Neuronal stem cell (in vitro differentiated cells): ENCODE measurements at regions not wholly inside any gene's neighbourhood (a gene's known extent, or its start where the extent isn't known, plus 50 kb on each side); places are given as distances from the start of the nearest gene placed in this dataset.

Source experiments
- DNase-seq: peaks from one replicate; pipeline ENCODE4 v3.0.0-alpha.2; 2013; ENCODE audit warnings: low spot score
- H2AFZ ChIP-seq: one replicate; pipeline ENCODE4 v1.6.1; 2013; ENCODE audit warnings: mild to moderate bottlenecking, low read length, inconsistent platforms
- H2AK5ac ChIP-seq: 2 replicates; pipeline ENCODE4 v1.6.1; 2013; ENCODE audit warnings: low read depth, mild to moderate bottlenecking, inconsistent platforms, low read length, moderate library complexity, mixed read lengths
- H2BK120ac ChIP-seq: 2 replicates; pipeline ENCODE4 v1.6.1; 2013; ENCODE audit warnings: low read depth, mild to moderate bottlenecking, inconsistent platforms, low read length, moderate library complexity, mixed read lengths
- H2BK12ac ChIP-seq: one replicate; pipeline ENCODE4 v1.6.1; 2013; ENCODE audit warnings: low read length, inconsistent platforms
- H2BK15ac ChIP-seq: 2 replicates; pipeline ENCODE4 v1.6.1; 2013; ENCODE audit warnings: mild to moderate bottlenecking, low read length, inconsistent platforms, mixed read lengths
- H2BK5ac ChIP-seq: one replicate; pipeline ENCODE4 v1.6.1; 2013; ENCODE audit warnings: inconsistent platforms, mild to moderate bottlenecking, low read length, moderate library complexity
- H3K14ac ChIP-seq: one replicate; pipeline ENCODE4 v1.6.1; 2013; ENCODE audit warnings: low read length, inconsistent platforms
- H3K18ac ChIP-seq: 2 replicates; pipeline ENCODE4 v1.6.1; 2013; ENCODE audit warnings: low read length, inconsistent platforms
- H3K23ac ChIP-seq: 2 replicates; pipeline ENCODE4 v1.6.1; 2013; ENCODE audit warnings: low read depth, mild to moderate bottlenecking, mixed read lengths, low read length, inconsistent platforms; ENCODE audit not compliant: poor library complexity
- H3K27ac ChIP-seq: replicated peaks from 3 replicates; pipeline ENCODE4 v1.5.1; 2013; ENCODE audit warnings: low read length, inconsistent platforms
- H3K27me3 ChIP-seq, 3 experiments: 2 replicates each; pipeline ENCODE4 v1.6.1; 2013; ENCODE audit warnings: low read length in 3 of 3, mild to moderate bottlenecking in 2 of 3, inconsistent platforms in 1 of 3, low read depth in 1 of 3, mixed read lengths in 1 of 3, moderate library complexity in 1 of 3; ENCODE audit not compliant: control insufficient read depth in 3 of 3, insufficient read depth in 3 of 3
- H3K36me3 ChIP-seq, 2 donors: replicated peaks in 1 of 2; 2 replicates each; pipeline ENCODE4 v1.6.1; 2013; ENCODE audit warnings: low read length in 2 of 2; ENCODE audit not compliant: control insufficient read depth in 2 of 2, insufficient read depth in 2 of 2
- H3K4ac ChIP-seq: 2 replicates; pipeline ENCODE4 v1.6.1; 2013; ENCODE audit warnings: inconsistent platforms, mild to moderate bottlenecking, low read length, moderate library complexity
- H3K4me1 ChIP-seq, 2 donors: 1 replicate in 1 of 2; 2 replicates in 1 of 2; pipeline ENCODE4 v1.6.1; 2013; ENCODE audit warnings: low read length in 2 of 2, low read depth in 1 of 2; ENCODE audit not compliant: control insufficient read depth in 2 of 2, insufficient read depth in 1 of 2
- H3K4me2 ChIP-seq: one replicate; pipeline ENCODE4 v1.6.1; 2013; ENCODE audit warnings: mild to moderate bottlenecking, low read length, inconsistent platforms; ENCODE audit not compliant: insufficient read depth, poor library complexity, severe bottlenecking
- H3K4me3 ChIP-seq, 2 donors: 2 replicates each; pipeline ENCODE4 v1.5.1; 2013; ENCODE audit warnings: low read length in 2 of 2, mild to moderate bottlenecking in 2 of 2, inconsistent platforms in 1 of 2, moderate library complexity in 1 of 2
- H3K79me1 ChIP-seq: one replicate; pipeline ENCODE4 v1.6.1; 2013; ENCODE audit warnings: low read depth, mild to moderate bottlenecking, inconsistent platforms, low read length, moderate library complexity
- H3K9ac ChIP-seq: one replicate; pipeline ENCODE4 v1.6.1; 2013; ENCODE audit warnings: mild to moderate bottlenecking, low read depth, low read length, inconsistent platforms; ENCODE audit not compliant: poor library complexity
- H3K9me3 ChIP-seq, 2 donors: replicated peaks in 1 of 2; 2 replicates each; pipeline versions ENCODE3 to v1.6.1; 2013; ENCODE audit warnings: low read length in 2 of 2, mild to moderate bottlenecking in 2 of 2, inconsistent platforms in 1 of 2, low read depth in 1 of 2, mixed read lengths in 1 of 2, moderate library complexity in 1 of 2; ENCODE audit not compliant: control insufficient read depth in 2 of 2, insufficient read depth in 1 of 2
- H4K8ac ChIP-seq: one replicate; pipeline ENCODE4 v1.6.1; 2013; ENCODE audit warnings: low read depth, mild to moderate bottlenecking, inconsistent platforms, low read length, moderate library complexity
- H4K91ac ChIP-seq: one replicate; pipeline ENCODE4 v1.6.1; 2013; ENCODE audit warnings: low read length, low read depth, mild to moderate bottlenecking, inconsistent platforms; ENCODE audit not compliant: poor library complexity
- WGBS, 2 donors: extraction: QIAGEN DNeasy Blood & Tissue Kit; methylation state at CpG; one replicate each; pipeline ENCODE4 v1.1.7; 2013; ENCODE audit warnings: missing lambda C conversion rate in 2 of 2, mixed read lengths in 1 of 2; ENCODE audit not compliant: insufficient read length in 2 of 2, insufficient replicate concordance in 1 of 2; ENCODE audit errors: extremely low coverage in 2 of 2; 5-methylcytosine and 5-hydroxymethylcytosine counted together

DNA sequence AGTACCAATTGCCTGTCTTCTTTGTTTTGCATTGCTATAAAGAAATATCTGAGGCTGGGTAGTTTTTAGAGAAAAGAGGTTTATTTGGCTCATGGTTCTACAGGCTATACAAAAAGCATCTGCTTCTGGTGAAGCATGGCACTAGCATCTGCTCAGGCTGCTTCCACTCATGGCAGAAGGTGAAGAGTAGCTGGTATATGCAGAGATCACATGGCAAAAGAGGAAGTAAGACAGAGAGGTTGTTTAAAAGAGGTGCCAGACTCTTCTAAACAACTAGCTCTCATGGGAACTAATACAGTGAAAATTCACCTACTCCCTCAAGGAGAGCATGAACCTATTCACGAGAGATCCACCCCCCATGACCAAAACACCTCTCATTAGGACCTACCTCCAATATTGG lies 56.7 kb upstream of the GUCA2B start:
- Histone ChIP-seq H3K18ac (no peak overlapping the region), H3K4me3 (no peak overlapping the region), H4K91ac (no peak overlapping the region), H2BK5ac (no peak overlapping the region), H2AK5ac (no peak overlapping the region), H3K23ac (no peak overlapping the region), H3K79me1 (no peaks in the 10 kb centered on the region), H3K4ac (no peak overlapping the region), H2BK15ac (no peak overlapping the region), H3K9me3 (peaks cover 0 to 3% of the 10 kb centered on the region in 2 donors), H3K27me3 (no peaks in the 10 kb centered on the region), H3K4me2 (no peak overlapping the region), H2BK120ac (no peak overlapping the region), H3K14ac (no peak overlapping the region), H3K4me1 (no peaks in the 10 kb centered on the region), H4K8ac (no peak overlapping the region), H2BK12ac (no peak overlapping the region), H3K36me3 (no peaks in the 10 kb centered on the region), H3K27ac (no peak overlapping the region), H2AFZ (no peak overlapping the region), H3K9ac (no peak overlapping the region)
- DNase-seq, result no peak
- no CpG with 5 or more reads among the region's 1 CpG for WGBS, 2 donors

DNA sequence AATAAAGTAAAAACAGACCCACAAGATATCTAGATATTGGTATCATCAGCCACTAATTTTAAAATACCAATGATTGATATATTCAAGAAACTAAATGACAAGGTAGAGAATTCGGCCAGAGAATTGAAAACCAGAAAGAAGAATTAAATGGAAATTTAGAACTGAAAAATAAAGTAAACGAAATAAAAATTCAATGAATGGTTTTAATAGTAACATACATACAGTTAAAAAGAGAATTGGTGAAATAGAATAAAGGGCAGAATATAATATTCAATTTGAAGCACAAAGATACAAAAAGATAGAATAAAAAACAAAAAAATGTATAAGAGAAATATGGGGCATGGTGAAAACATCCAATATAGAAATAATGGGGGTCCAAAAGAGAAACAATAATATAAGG lies 64.0 kb upstream of the GUCA2B start:
- no peak overlapping the region for H3K14ac ChIP-seq
- peaks cover 0 to 2% of the 10 kb centered on the region in 2 donors for H3K4me1 ChIP-seq
- H3K4ac ChIP-seq, result no peak overlapping the region
- no peak overlapping the region for H2AK5ac ChIP-seq
- H3K18ac ChIP-seq, result no peak overlapping the region
- DNase-seq, result no peak
- H3K4me3 ChIP-seq, result no peak overlapping the region
- no peak overlapping the region for H2AFZ ChIP-seq
- no peak overlapping the region for H4K8ac ChIP-seq
- H3K4me2 ChIP-seq, result no peak overlapping the region
- no peak overlapping the region for H2BK15ac ChIP-seq
- no peaks in the 10 kb centered on the region for H3K27me3 ChIP-seq
- WGBS, 2 donors, result no CpG with 5 or more reads among the region's 2 CpGs
- H2BK120ac ChIP-seq, result no peak overlapping the region
- no peak overlapping the region for H2BK12ac ChIP-seq
- no peak overlapping the region for H4K91ac ChIP-seq
- peaks cover 0 to 3% of the 10 kb centered on the region in 2 donors for H3K9me3 ChIP-seq
- H3K9ac ChIP-seq, result no peak overlapping the region
- H2BK5ac ChIP-seq, result no peak overlapping the region
- no peak overlapping the region for H3K27ac ChIP-seq
- no peak overlapping the region for H3K23ac ChIP-seq
- no peaks in the 10 kb centered on the region for H3K79me1 ChIP-seq
- no peaks in the 10 kb centered on the region for H3K36me3 ChIP-seq

DNA sequence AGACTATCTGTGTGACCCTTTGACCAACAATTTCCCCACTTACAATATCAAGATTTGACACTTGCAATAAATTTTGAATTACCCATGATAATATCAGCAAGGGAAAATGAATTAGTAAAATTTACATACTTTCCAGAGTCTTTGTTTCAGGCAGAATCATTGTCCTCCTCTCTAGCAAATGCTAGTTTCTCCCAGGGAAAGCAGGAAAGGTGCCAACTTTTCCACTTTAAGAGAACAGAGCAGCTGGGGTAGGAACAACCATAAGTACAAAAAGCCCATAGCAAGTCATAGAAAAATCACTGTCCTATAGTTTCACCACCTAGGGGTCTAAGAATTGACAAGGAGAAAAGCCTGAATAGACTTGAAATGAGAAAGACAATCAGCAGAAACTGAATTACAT lies 67.1 kb upstream of the GUCA2B start:
- Histone ChIP-seq H3K79me1 (no peaks in the 10 kb centered on the region), H2BK120ac (no peak overlapping the region), H3K4ac (no peak overlapping the region), H2BK12ac (no peak overlapping the region), H2AK5ac (no peak overlapping the region), H2BK5ac (no peak overlapping the region), H3K36me3 (no peaks in the 10 kb centered on the region), H3K23ac (no peak overlapping the region), H3K27me3 (no peaks in the 10 kb centered on the region), H3K4me3 (no peak overlapping the region), H3K27ac (no peak overlapping the region), H3K4me2 (no peak overlapping the region), H4K91ac (no peak overlapping the region), H3K4me1 (peaks cover 0 to 2% of the 10 kb centered on the region in 2 donors), H3K9ac (no peak overlapping the region), H2AFZ (no peak overlapping the region), H4K8ac (no peak overlapping the region), H3K18ac (no peak overlapping the region), H3K14ac (no peak overlapping the region), H3K9me3 (no peaks in the 10 kb centered on the region), H2BK15ac (no peak overlapping the region)
- no peak for DNase-seq

DNA sequence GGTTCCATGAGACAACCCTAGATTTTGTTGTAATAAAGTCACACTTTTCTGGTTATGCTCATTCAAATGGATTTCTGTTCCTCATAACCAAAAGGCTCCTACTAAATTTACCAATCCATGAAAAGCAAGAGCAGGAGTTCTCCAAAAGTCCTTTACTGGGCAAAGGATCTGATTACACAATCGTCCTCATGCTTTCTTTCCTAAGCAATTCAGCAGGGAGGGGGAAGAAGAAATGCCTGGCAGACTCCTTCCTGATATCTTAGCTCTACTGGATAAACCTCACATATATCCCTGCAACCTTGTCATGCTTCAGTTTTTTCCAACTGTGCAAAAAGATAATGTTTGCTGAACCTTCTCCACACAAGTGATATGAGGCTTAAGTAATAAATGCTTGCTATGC lies 67.6 kb upstream of the GUCA2B start:
- no peak overlapping the region for H2BK12ac ChIP-seq
- H3K4me3 ChIP-seq, result no peak overlapping the region
- no peaks in the 10 kb centered on the region for H3K79me1 ChIP-seq
- no peak overlapping the region for H3K4me2 ChIP-seq
- H4K91ac ChIP-seq, result no peak overlapping the region
- H4K8ac ChIP-seq, result no peak overlapping the region
- H3K4ac ChIP-seq, result no peak overlapping the region
- H3K14ac ChIP-seq, result no peak overlapping the region
- no peak overlapping the region for H3K23ac ChIP-seq
- no peak overlapping the region for H3K18ac ChIP-seq
- no peak for DNase-seq
- WGBS, 2 donors, result no CpG with 5 or more reads among the region's 1 CpG
- H2BK15ac ChIP-seq, result no peak overlapping the region
- no peak overlapping the region for H2BK120ac ChIP-seq
- H2AFZ ChIP-seq, result peak overlapping the region; percentile 29
- peaks cover 0 to 2% of the 10 kb centered on the region in 2 donors for H3K4me1 ChIP-seq
- H3K27ac ChIP-seq, result no peak overlapping the region
- H3K9me3 ChIP-seq, result no peaks in the 10 kb centered on the region
- no peak overlapping the region for H2BK5ac ChIP-seq
- no peak overlapping the region for H3K9ac ChIP-seq
- no peaks in the 10 kb centered on the region for H3K36me3 ChIP-seq
- no peak overlapping the region for H2AK5ac ChIP-seq
- no peaks in the 10 kb centered on the region for H3K27me3 ChIP-seq
